Upper lobe of right lung (tissue), 1 donor: ENCODE measurements at regions not wholly inside any gene's neighbourhood (a gene's known extent, or its start where the extent isn't known, plus 50 kb on each side); places are given as distances from the start of the nearest gene placed in this dataset.
A peak's percentile ranks its signal among the peaks of the same experiment; 100 is the strongest.

Source experiments
- ATAC-seq: fragments of 200-7000 bp; cut with Tn5 transposase; one replicate; pipeline ENCODE4 v1.9.1; 2020; ENCODE audit warnings: mild to moderate bottlenecking, moderate library complexity
- DNase-seq: peaks from one replicate; pipeline ENCODE4 v3.0.0-alpha.2; 2020
- H3K27ac ChIP-seq: fragments of 200-600 bp; one replicate; pipeline ENCODE4 v1.8.0; 2022
- H3K27me3 ChIP-seq: fragments of 200-600 bp; one replicate; pipeline ENCODE4 v1.8.0; 2022; ENCODE audit warnings: mild to moderate bottlenecking
- H3K36me3 ChIP-seq: fragments of 200-600 bp; one replicate; pipeline ENCODE4 v1.8.0; 2022
- H3K4me1 ChIP-seq: fragments of 200-600 bp; one replicate; pipeline ENCODE4 v1.8.0; 2022
- H3K4me3 ChIP-seq: fragments of 200-600 bp; one replicate; pipeline ENCODE4 v1.8.0; 2022; ENCODE audit warnings: mild to moderate bottlenecking
- H3K9me3 ChIP-seq: fragments of 200-600 bp; one replicate; pipeline ENCODE4 v1.8.0; 2022
- CTCF ChIP-seq: fragments of 200-600 bp; IDR thresholded peaks from one replicate; pipeline ENCODE4 v1.8.0; 2022; ENCODE audit warnings: antibody characterized with exemption
- intact Hi-C: fragments of 100-400 bp; cut with DNase I; formaldehyde crosslinking; loops from one replicate; pipeline ENCODE4 v1.11.0; 2022
- donor health status: DM: no; HTN: yes; CAD: no; lungs with severe emphysema.

- Histone ChIP-seq H3K36me3 (no peaks in the 10 kb centered on the region), H3K4me3 (peak overlapping the region; percentile 93), H3K27ac (no peak overlapping the region), H3K27me3 (no peaks in the 10 kb centered on the region), H3K9me3 (no peaks in the 10 kb centered on the region), H3K4me1 (no peaks in the 10 kb centered on the region)
- ATAC-seq (no peak), DNase-seq (no peak)
- intact Hi-C loops: no loop called here
- no peak for TF ChIP-seq CTCF
These were observed 115.7 kb upstream of the HIVEP3 start for GRCh38 chr1:42034426-42034825.

DNA sequence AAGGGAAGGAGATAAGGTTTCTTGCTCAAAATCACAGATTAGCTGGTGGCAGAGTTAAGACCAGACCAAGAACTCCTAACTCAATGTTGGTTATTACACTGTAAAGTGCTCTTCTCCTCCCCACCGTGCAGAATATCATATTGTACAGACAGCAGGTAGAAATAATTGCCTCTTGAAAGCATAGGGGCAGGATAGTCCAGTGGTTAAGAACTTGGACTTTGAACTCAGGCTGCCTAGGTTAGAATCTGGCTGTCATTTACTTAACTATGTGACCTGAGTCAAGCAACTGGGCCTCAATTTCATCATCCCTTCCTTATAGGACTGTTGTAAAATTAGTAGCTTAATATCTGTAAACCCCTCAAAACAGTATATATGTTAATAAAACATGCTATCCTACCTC, 114.9 kb upstream of the HIVEP3 start:
- ATAC-seq (no peak), DNase-seq (no peak)
- intact Hi-C loops: no loop called here
- no peaks in the 10 kb centered on the region for H3K36me3 ChIP-seq
- H3K4me3 ChIP-seq: no peak overlapping the region
- no peaks in the 10 kb centered on the region for H3K4me1 ChIP-seq
- no peaks in the 10 kb centered on the region for H3K9me3 ChIP-seq
- H3K27ac ChIP-seq: no peak overlapping the region
- H3K27me3 ChIP-seq: no peaks in the 10 kb centered on the region
- TF ChIP-seq CTCF: no peak

- Histone ChIP-seq H3K27me3 (no peaks in the 10 kb centered on the region), H3K9me3 (no peaks in the 10 kb centered on the region), H3K4me1 (peaks cover 13% of the 10 kb centered on the region), H3K4me3 (no peak overlapping the region), H3K27ac (no peak overlapping the region), H3K36me3 (no peaks in the 10 kb centered on the region)
- intact Hi-C loops: no loop called here
- no peak for TF ChIP-seq CTCF
- ATAC-seq (no peak), DNase-seq (no peak)
These were observed 99.0 kb upstream of the HIVEP3 start for GRCh38 chr1:42017730-42018129.

DNA sequence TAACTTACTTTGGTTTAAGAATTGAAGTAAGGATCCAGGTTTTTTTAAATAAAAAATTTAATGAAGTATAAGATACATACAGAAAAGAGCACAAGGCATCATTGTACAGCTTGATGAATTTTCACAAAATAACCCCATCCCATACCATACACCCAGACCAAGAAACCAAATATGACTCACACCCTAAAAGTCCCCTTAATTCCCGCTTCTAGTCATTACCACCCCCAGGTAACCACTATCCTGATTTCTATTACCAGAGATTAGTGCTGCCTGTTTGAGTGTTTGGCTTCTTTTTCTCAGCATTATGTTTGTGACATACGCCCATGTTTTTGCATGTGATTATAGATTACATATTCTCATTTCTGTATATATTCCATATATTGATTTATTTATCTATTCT, 98.5 kb upstream of the HIVEP3 start:
- Histone ChIP-seq H3K27ac (no peak overlapping the region), H3K36me3 (no peaks in the 10 kb centered on the region), H3K27me3 (no peaks in the 10 kb centered on the region), H3K4me3 (no peak overlapping the region), H3K9me3 (no peaks in the 10 kb centered on the region), H3K4me1 (peaks cover 13% of the 10 kb centered on the region)
- intact Hi-C loops: no loop called here
- DNase-seq (no peak), ATAC-seq (no peak)
- no peak for TF ChIP-seq CTCF

- no peaks in the 10 kb centered on the region for H3K36me3 ChIP-seq
- DNase-seq (no peak), ATAC-seq (no peak)
- H3K27me3 ChIP-seq: no peaks in the 10 kb centered on the region
- intact Hi-C loops: no loop called here
- no peak for TF ChIP-seq CTCF
- H3K4me3 ChIP-seq: no peak overlapping the region
- no peaks in the 10 kb centered on the region for H3K9me3 ChIP-seq
- no peak overlapping the region for H3K27ac ChIP-seq
- H3K4me1 ChIP-seq: peaks cover 13% of the 10 kb centered on the region
These were observed 96.1 kb upstream of the HIVEP3 start for GRCh38 chr1:42014823-42015222.

DNA sequence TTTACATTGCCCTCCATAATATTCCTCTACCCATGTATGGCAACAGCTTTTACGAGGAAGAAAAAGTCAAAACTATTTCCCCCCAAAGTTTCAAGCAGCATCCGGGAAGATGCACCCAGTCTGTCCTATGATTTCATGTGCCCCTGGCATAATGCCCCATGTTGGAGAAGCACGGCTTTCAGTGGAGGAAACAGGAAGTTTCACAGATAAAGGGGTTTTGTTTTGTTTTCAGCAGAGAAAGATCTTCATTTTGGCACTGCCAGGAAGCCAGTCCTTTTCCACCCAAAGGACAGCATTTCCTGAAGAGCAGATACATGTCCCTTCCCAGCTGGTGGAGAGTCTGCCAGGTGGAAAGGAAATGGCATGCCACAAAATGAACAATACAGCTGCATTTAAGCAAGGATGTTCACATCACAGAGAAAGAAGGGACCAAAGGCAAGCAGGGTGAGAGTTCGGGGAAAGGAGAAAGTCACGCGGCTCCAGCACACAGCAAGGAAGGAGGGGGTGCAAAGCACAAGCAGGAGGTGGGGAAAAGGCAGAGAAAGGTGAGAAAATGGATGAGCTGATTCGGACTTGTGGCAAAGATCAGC, 95.3 kb upstream of the HIVEP3 start:
- no peak overlapping the region for H3K4me3 ChIP-seq
- no peaks in the 10 kb centered on the region for H3K36me3 ChIP-seq
- no peak overlapping the region for H3K27ac ChIP-seq
- peaks cover 13% of the 10 kb centered on the region for H3K4me1 ChIP-seq
- intact Hi-C loops: no loop called here
- ATAC-seq: peak; percentile 10
- DNase-seq: no peak
- H3K27me3 ChIP-seq: no peaks in the 10 kb centered on the region
- no peak for TF ChIP-seq CTCF
- no peaks in the 10 kb centered on the region for H3K9me3 ChIP-seq
